Prostate gland (tissue), 2 donors: ENCODE measurements at regions not wholly inside any gene's neighbourhood (a gene's known extent, or its start where the extent isn't known, plus 50 kb on each side); places are given as distances from the start of the nearest gene placed in this dataset.

Source experiments
- DNase-seq: peaks from one replicate; pipeline ENCODE4 v3.0.0-alpha.2; 2019; ENCODE audit warnings: low spot score
- H3K27ac ChIP-seq, 2 donors: fragments of 200-600 bp; sonication (generic); 2 replicates each; pipeline ENCODE4 v1.5.1; 2017 to 2019
- H3K27me3 ChIP-seq: fragments of 200-600 bp; sonication (generic); replicated peaks from 2 replicates; pipeline ENCODE4 v1.5.1; 2019; ENCODE audit not compliant: insufficient read depth
- H3K36me3 ChIP-seq, 2 donors: fragments of 200-600 bp; sonication (generic); 1 replicate in 1 of 2; 2 replicates in 1 of 2; pipeline versions ENCODE4 v1.5.1 to v1.8.1; 2017 to 2019
- H3K4me1 ChIP-seq: fragments of 200-600 bp; sonication (generic); replicated peaks from 2 replicates; pipeline ENCODE4 v1.5.1; 2019
- H3K4me3 ChIP-seq, 2 donors: fragments of 200-600 bp; sonication (generic); 2 replicates each; pipeline ENCODE4 v1.5.1; 2017 to 2019
- H3K9me3 ChIP-seq: fragments of 200-600 bp; sonication (generic); 2 replicates; pipeline ENCODE4 v1.5.1; 2017
- POLR2A ChIP-seq: fragments of 450-650 bp; IDR thresholded peaks from one replicate; pipeline ENCODE4 v1.6.1; 2016; ENCODE audit warnings: antibody characterized with exemption, mild to moderate bottlenecking
- POLR2AphosphoS5 ChIP-seq: sonication (generic); formaldehyde crosslinking; IDR thresholded peaks from one replicate; pipeline ENCODE4 v1.6.1; 2017; ENCODE audit warnings: antibody characterized with exemption
- WGBS: methylation state at CpG from one replicate; pipeline ENCODE4 v1.1.5; 2018; 5-methylcytosine and 5-hydroxymethylcytosine counted together
- intact Hi-C: fragments of 100-400 bp; cut with DNase I; formaldehyde crosslinking; loops from one replicate; pipeline ENCODE4 v1.14.2; 2022
- TF ChIP-seq, protein P1 (sequence below), 4 experiments: fragments of 200-600 bp in 2 of 4; fragments of 450-650 bp in 2 of 4; sonication (generic) in 2 of 4; IDR thresholded peaks; 1 replicate in 3 of 4; 2 replicates in 1 of 4; pipeline ENCODE4 v1.5.1; 2016 to 2019; ENCODE audit warnings: antibody characterized with exemption in 4 of 4, mild to moderate bottlenecking in 2 of 4, moderate library complexity in 2 of 4

- Histone ChIP-seq H3K4me3 (no peak overlapping the region), H3K9me3 (no peaks in the 10 kb centered on the region), H3K36me3 (no peaks in the 10 kb centered on the region), H3K4me1 (no peaks in the 10 kb centered on the region), H3K27me3 (no peaks in the 10 kb centered on the region), H3K27ac (no peak overlapping the region)
- intact Hi-C loops = loop anchor here (5.0 kb wide), 1 partner anchor 98 kb away; no protein-coding TSS in a partner anchor
- WGBS = 53% methylated on average over 2 of the region's 2 CpGs
- TF ChIP-seq, protein P1, sequence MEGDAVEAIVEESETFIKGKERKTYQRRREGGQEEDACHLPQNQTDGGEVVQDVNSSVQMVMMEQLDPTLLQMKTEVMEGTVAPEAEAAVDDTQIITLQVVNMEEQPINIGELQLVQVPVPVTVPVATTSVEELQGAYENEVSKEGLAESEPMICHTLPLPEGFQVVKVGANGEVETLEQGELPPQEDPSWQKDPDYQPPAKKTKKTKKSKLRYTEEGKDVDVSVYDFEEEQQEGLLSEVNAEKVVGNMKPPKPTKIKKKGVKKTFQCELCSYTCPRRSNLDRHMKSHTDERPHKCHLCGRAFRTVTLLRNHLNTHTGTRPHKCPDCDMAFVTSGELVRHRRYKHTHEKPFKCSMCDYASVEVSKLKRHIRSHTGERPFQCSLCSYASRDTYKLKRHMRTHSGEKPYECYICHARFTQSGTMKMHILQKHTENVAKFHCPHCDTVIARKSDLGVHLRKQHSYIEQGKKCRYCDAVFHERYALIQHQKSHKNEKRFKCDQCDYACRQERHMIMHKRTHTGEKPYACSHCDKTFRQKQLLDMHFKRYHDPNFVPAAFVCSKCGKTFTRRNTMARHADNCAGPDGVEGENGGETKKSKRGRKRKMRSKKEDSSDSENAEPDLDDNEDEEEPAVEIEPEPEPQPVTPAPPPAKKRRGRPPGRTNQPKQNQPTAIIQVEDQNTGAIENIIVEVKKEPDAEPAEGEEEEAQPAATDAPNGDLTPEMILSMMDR (IDR thresholded peaks at IDR 0.05) = no peak
- no peak for TF ChIP-seq POLR2AphosphoS5
- TF ChIP-seq POLR2A = no peak
- no peak for DNase-seq
Measured at GRCh38 chr18:34590503-34590902, 119.6 kb upstream of the DTNA start.

DNA sequence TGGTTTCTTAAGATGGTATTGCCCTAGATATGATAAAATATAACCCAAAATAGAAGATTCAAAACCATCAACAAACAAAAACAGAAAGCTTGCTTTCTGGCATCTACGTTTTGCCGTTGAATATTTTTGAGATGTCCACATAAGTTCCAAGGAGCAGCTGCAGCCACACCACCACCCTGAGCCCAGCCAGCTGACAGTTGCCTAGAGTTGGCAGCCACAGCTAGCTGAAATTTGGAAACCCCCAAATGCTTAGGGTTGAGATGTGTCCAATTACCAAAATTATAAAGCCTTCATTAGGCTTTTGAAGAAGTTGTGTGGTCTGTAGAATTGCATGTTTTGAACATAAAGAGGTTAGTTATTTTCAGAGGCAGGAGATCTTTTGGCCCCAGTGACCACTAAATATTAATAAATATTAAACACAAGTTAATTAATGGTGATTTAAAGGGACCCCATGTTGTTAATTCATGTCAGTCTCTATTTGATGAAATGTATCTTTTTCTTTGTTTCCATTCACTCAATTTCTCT is 118.1 kb upstream of the DTNA start:
- TF ChIP-seq, protein P1 (IDR thresholded peaks at IDR 0.05) = no peak
- TF ChIP-seq POLR2A (no peak), POLR2AphosphoS5 (no peak)
- Histone ChIP-seq H3K36me3 (no peaks in the 10 kb centered on the region), H3K27ac (no peak overlapping the region), H3K27me3 (no peaks in the 10 kb centered on the region), H3K9me3 (no peaks in the 10 kb centered on the region), H3K4me3 (no peak overlapping the region), H3K4me1 (no peaks in the 10 kb centered on the region)
- 73% methylated on average over 2 of the region's 2 CpGs for WGBS
- intact Hi-C loops = loop anchor here (5.0 kb wide), 1 partner anchor 100 kb away; no protein-coding TSS in a partner anchor
- DNase-seq = no peak

DNA sequence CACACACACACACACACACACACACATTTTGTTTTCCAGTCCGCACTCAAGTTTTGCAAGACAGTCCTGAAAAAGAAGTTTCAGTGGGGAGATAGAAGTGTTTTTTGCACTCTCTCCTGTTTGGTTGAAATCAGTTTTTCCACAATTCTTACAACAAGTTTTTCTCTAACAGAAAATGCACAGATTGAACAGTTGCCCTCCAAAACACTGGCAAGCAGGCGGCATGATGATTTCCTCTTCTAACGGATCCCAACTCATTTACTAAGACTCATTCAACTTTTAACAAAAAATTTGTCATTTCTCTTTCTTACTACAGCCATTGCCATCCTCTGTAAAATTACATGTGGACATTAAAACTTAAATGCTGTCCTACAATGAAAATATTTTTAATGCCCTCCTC is 117.6 kb upstream of the DTNA start:
- Histone ChIP-seq H3K9me3 (no peaks in the 10 kb centered on the region), H3K36me3 (no peaks in the 10 kb centered on the region), H3K27ac (peak overlapping the region in 1 of 2 donors; percentile 42), H3K4me3 (no peak overlapping the region), H3K4me1 (no peaks in the 10 kb centered on the region), H3K27me3 (no peaks in the 10 kb centered on the region)
- DNase-seq = no peak
- WGBS = 48% methylated on average over 3 of the region's 3 CpGs
- intact Hi-C loops = loop anchor here (5.0 kb wide), 1 partner anchor 100 kb away; no protein-coding TSS in a partner anchor
- TF ChIP-seq POLR2AphosphoS5 = no peak

DNA sequence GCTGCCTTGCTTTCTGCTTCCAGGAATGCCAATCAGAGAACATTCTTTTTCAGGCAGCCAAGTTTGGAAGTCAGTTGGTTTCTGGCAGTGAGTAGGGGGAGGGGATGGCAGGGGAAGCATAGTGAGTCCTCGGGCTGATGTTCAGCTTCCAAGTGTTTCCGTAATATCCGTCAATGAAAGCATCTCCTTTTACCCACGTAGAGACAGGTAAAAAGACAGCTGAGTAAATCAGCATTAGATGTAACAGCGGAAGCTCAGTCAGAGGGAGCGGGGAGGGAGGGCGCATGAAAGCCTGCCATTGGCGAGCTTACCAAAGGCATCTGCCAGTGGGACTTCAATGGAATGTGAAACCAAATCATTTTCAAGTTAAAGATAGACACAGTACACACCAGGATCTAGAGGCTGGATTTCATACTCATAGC is 117.1 kb upstream of the DTNA start:
- Histone ChIP-seq H3K36me3 (no peaks in the 10 kb centered on the region), H3K4me3 (no peak overlapping the region), H3K27ac (peak overlapping the region; percentile 15 to 42), H3K27me3 (no peaks in the 10 kb centered on the region), H3K4me1 (no peaks in the 10 kb centered on the region), H3K9me3 (no peaks in the 10 kb centered on the region)
- 6% methylated on average over 8 of the region's 8 CpGs for WGBS
- intact Hi-C loops = loop anchor here (5.0 kb wide), 1 partner anchor 101 kb away; no protein-coding TSS in a partner anchor
- peak; percentile 14 for DNase-seq
- TF ChIP-seq, protein P1 (IDR thresholded peaks at IDR 0.05) = no peak
- TF ChIP-seq POLR2A (no peak), POLR2AphosphoS5 (peak; percentile 30)

DNA sequence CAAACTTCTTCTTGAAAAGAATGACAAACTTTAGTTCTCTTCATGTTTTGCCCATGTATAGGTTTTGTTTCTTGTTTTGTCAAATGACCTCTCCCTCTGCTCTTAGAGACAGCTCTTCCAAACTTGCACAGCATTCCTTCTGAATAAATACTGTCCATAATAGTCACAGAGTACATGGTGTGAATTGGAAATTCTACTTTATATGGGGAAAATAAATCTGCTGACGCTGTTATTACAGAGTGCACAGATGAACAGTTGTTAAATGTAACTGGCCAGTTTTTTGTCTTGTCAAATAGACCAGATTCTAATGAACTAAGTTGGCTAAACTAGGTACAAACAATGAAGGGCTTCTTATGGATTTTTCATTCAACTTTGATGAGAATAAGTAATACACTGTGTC is 115.8 kb upstream of the DTNA start:
- no peaks in the 10 kb centered on the region for H3K27me3 ChIP-seq
- no peak for DNase-seq
- H3K4me1 ChIP-seq = no peaks in the 10 kb centered on the region
- H3K36me3 ChIP-seq = no peaks in the 10 kb centered on the region
- H3K9me3 ChIP-seq = no peaks in the 10 kb centered on the region
- WGBS = 38% methylated on average over 1 of the region's 1 CpG
- intact Hi-C loops = loop anchor here (5.0 kb wide), 1 partner anchor 102 kb away; no protein-coding TSS in a partner anchor
- H3K27ac ChIP-seq = peak overlapping the region; percentile 15 to 31
- H3K4me3 ChIP-seq = no peak overlapping the region
- TF ChIP-seq POLR2AphosphoS5 (peak; percentile 35), POLR2A (no peak)
- TF ChIP-seq, protein P1 (IDR thresholded peaks at IDR 0.05) = no peak
